ENCODE measurements at regions not wholly inside any gene's neighbourhood (a gene's known extent, or its start where the extent isn't known, plus 50 kb on each side); places are given as distances from the start of the nearest gene placed in this dataset.

GRCh38 chr6:120632975-120633374 lies 701.3 kb downstream of the TBC1D32 start:
- H2AFZ ChIP-seq (ENCODE audit: low read length) = no peak overlapping the region
- TF ChIP-seq EZH2 (IDR thresholded peaks at IDR 0.05; ENCODE audit: low read length, missing control alignments) = no peak
- H3K9me3 ChIP-seq (ENCODE audit: control insufficient read depth, insufficient read depth, low read depth, low read length) = no peaks in the 10 kb centered on the region
- no peaks in the 10 kb centered on the region for H3K4me1 ChIP-seq (ENCODE audit: control insufficient read depth, extremely low read depth, insufficient read depth, low read length)
- no peaks in the 10 kb centered on the region for H3K79me2 ChIP-seq (ENCODE audit: control insufficient read depth, insufficient read depth, low read length)
- no peak overlapping the region for H3K4me3 ChIP-seq (replicated peaks in 1 of 4; ENCODE audit: control extremely low read depth in 1 of 4, insufficient read depth in 1 of 4, low read depth in 3 of 4, low read length in 4 of 4)
- H3K4me2 ChIP-seq (ENCODE audit: extremely low read depth, insufficient read depth, low read length) = no peak overlapping the region
- no peaks in the 10 kb centered on the region for H3K36me3 ChIP-seq (ENCODE audit: control insufficient read depth, insufficient read depth, low read length)
- no peak for DNase-seq (ENCODE audit: low read depth in 2 of 2)
- no peak overlapping the region for H3K9ac ChIP-seq (ENCODE audit: insufficient read depth, low read length)
- H4K20me1 ChIP-seq (ENCODE audit: control insufficient read depth, extremely low read depth, insufficient read depth, low read length) = no peaks in the 10 kb centered on the region
- H3K27me3 ChIP-seq (ENCODE audit: control insufficient read depth, insufficient read depth, low read length) = no peaks in the 10 kb centered on the region
- no peak overlapping the region for H3K27ac ChIP-seq (ENCODE audit: insufficient read depth, low read length)

GRCh38 chr6:120627612-120628011 lies 706.7 kb downstream of the TBC1D32 start:
- no peak overlapping the region for H3K27ac ChIP-seq (ENCODE audit: insufficient read depth, low read length)
- no peak overlapping the region for H3K9ac ChIP-seq (ENCODE audit: insufficient read depth, low read length)
- no peaks in the 10 kb centered on the region for H4K20me1 ChIP-seq (ENCODE audit: control insufficient read depth, extremely low read depth, insufficient read depth, low read length)
- H3K36me3 ChIP-seq (ENCODE audit: control insufficient read depth, insufficient read depth, low read length) = no peaks in the 10 kb centered on the region
- no peak overlapping the region for H3K4me2 ChIP-seq (ENCODE audit: extremely low read depth, insufficient read depth, low read length)
- TF ChIP-seq EZH2 (IDR thresholded peaks at IDR 0.05; ENCODE audit: low read length, missing control alignments) (no peak), CTCF (conservative IDR thresholded peaks at IDR 0.05 in 1 of 2, IDR thresholded peaks at IDR 0.05 in 1 of 2; ENCODE audit: low read depth in 1 of 2, low read length in 2 of 2) (no peak)
- DNase-seq (ENCODE audit: low read depth in 2 of 2) = no peak
- no peaks in the 10 kb centered on the region for H3K9me3 ChIP-seq (ENCODE audit: control insufficient read depth, insufficient read depth, low read depth, low read length)
- H2AFZ ChIP-seq (ENCODE audit: low read length) = no peak overlapping the region
- no peaks in the 10 kb centered on the region for H3K27me3 ChIP-seq (ENCODE audit: control insufficient read depth, insufficient read depth, low read length)
- H3K79me2 ChIP-seq (ENCODE audit: control insufficient read depth, insufficient read depth, low read length) = no peaks in the 10 kb centered on the region
- H3K4me1 ChIP-seq (ENCODE audit: control insufficient read depth, extremely low read depth, insufficient read depth, low read length) = no peaks in the 10 kb centered on the region
- no peak overlapping the region for H3K4me3 ChIP-seq (replicated peaks in 1 of 4; ENCODE audit: control extremely low read depth in 1 of 4, insufficient read depth in 1 of 4, low read depth in 3 of 4, low read length in 4 of 4)

- DNase-seq (ENCODE audit: low read depth in 2 of 2) = no peak
- TF ChIP-seq CTCF (conservative IDR thresholded peaks at IDR 0.05 in 1 of 2, IDR thresholded peaks at IDR 0.05 in 1 of 2; ENCODE audit: low read depth in 1 of 2, low read length in 2 of 2) (no peak), EZH2 (IDR thresholded peaks at IDR 0.05; ENCODE audit: low read length, missing control alignments) (no peak)
- Histone ChIP-seq H3K27me3 (ENCODE audit: control insufficient read depth, insufficient read depth, low read length) (no peaks in the 10 kb centered on the region), H3K9me3 (ENCODE audit: control insufficient read depth, insufficient read depth, low read depth, low read length) (no peaks in the 10 kb centered on the region), H3K27ac (ENCODE audit: insufficient read depth, low read length) (no peak overlapping the region), H3K4me2 (ENCODE audit: extremely low read depth, insufficient read depth, low read length) (no peak overlapping the region), H4K20me1 (ENCODE audit: control insufficient read depth, extremely low read depth, insufficient read depth, low read length) (no peaks in the 10 kb centered on the region), H3K36me3 (ENCODE audit: control insufficient read depth, insufficient read depth, low read length) (no peaks in the 10 kb centered on the region), H3K9ac (ENCODE audit: insufficient read depth, low read length) (no peak overlapping the region), H2AFZ (ENCODE audit: low read length) (no peak overlapping the region), H3K4me3 (replicated peaks in 1 of 4; ENCODE audit: control extremely low read depth in 1 of 4, insufficient read depth in 1 of 4, low read depth in 3 of 4, low read length in 4 of 4) (no peak overlapping the region), H3K79me2 (ENCODE audit: control insufficient read depth, insufficient read depth, low read length) (no peaks in the 10 kb centered on the region), H3K4me1 (ENCODE audit: control insufficient read depth, extremely low read depth, insufficient read depth, low read length) (no peaks in the 10 kb centered on the region)
These were observed 712.1 kb downstream of the TBC1D32 start for GRCh38 chr6:120622127-120622631.
